Coronary artery (tissue), 2 donors: ENCODE measurements at regions not wholly inside any gene's neighbourhood (a gene's known extent, or its start where the extent isn't known, plus 50 kb on each side); places are given as distances from the start of the nearest gene placed in this dataset.

Source experiments
- DNase-seq: peaks from one replicate; pipeline ENCODE4 v3.0.0-alpha.2; 2017; ENCODE audit warnings: low spot score
- H3K27ac ChIP-seq, 2 donors: fragments of 200-600 bp; sonication (generic); one replicate each; pipeline ENCODE4 v1.5.1; 2016 to 2019
- H3K4me3 ChIP-seq: fragments of 200-600 bp; sonication (generic); 2 replicates; pipeline ENCODE4 v1.5.1; 2016; ENCODE audit warnings: mild to moderate bottlenecking, moderate library complexity
- CTCF ChIP-seq: fragments of 200-600 bp; sonication (generic); IDR thresholded peaks from one replicate; pipeline ENCODE4 v1.5.1; 2019; ENCODE audit warnings: antibody characterized with exemption

GRCh38 chr18:40208958-40209357 is 1746.1 kb upstream of the PIK3C3 start:
- H3K4me3 ChIP-seq: no peak overlapping the region
- TF ChIP-seq CTCF: no peak
- no peak overlapping the region for H3K27ac ChIP-seq
- no peak for DNase-seq

- Histone ChIP-seq H3K27ac (no peak overlapping the region), H3K4me3 (no peak overlapping the region)
- TF ChIP-seq CTCF: no peak
- DNase-seq: no peak
These were observed 1757.3 kb upstream of the PIK3C3 start for GRCh38 chr18:40197711-40198110.

GRCh38 chr18:40186677-40187076 is 1768.4 kb upstream of the PIK3C3 start:
- H3K4me3 ChIP-seq: no peak overlapping the region
- DNase-seq: no peak
- no peak overlapping the region for H3K27ac ChIP-seq
- TF ChIP-seq CTCF: no peak

- Histone ChIP-seq H3K4me3 (no peak overlapping the region), H3K27ac (no peak overlapping the region)
- no peak for TF ChIP-seq CTCF
- DNase-seq: no peak
These were observed 1775.1 kb upstream of the PIK3C3 start for GRCh38 chr18:40179729-40180461.

- no peak for DNase-seq
- H3K4me3 ChIP-seq: no peak overlapping the region
- H3K27ac ChIP-seq: no peak overlapping the region
- TF ChIP-seq CTCF: no peak
These were observed 1787.0 kb upstream of the PIK3C3 start for GRCh38 chr18:40168026-40168425.

GRCh38 chr18:40163254-40163653 is 1791.8 kb upstream of the PIK3C3 start:
- DNase-seq: no peak
- TF ChIP-seq CTCF: no peak
- Histone ChIP-seq H3K4me3 (no peak overlapping the region), H3K27ac (no peak overlapping the region)

- Histone ChIP-seq H3K27ac (no peak overlapping the region), H3K4me3 (no peak overlapping the region)
- DNase-seq: no peak
- no peak for TF ChIP-seq CTCF
These were observed 1794.7 kb upstream of the PIK3C3 start for GRCh38 chr18:40160361-40160760.
